ENCODE measurements at regions not wholly inside any gene's neighbourhood (a gene's known extent, or its start where the extent isn't known, plus 50 kb on each side); places are given as distances from the start of the nearest gene placed in this dataset.

DNA sequence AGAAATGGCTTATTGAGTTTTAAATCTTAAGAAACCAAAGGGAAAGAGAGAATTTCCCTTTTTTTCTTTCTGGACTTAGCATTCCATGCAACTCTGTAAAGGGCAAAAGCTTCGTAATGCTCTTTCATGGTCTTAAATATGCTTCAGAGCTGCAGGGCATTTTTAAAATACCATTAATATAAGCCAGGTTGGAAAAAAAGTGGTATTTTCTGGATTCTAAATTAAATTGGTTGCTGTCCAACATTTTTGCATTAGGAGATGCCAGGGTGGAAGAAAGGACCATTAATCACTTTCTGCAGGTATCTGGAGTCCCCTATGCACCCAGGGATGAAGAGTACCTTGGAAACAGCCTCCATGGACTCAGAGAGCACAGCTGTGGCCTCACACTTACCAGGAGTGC is 215.1 kb upstream of the DAPK1 start:
- Histone ChIP-seq H3K27ac (no peak overlapping the region), H3K4me1 (replicated peaks) (peaks cover 42% of the 10 kb centered on the region), H3K27me3 (replicated peaks) (no peaks in the 10 kb centered on the region), H3K9me3 (replicated peaks) (no peaks in the 10 kb centered on the region), H3K4me3 (no peak overlapping the region), H3K36me3 (no peaks in the 10 kb centered on the region)
- no peak for DNase-seq (ENCODE audit: low read depth in 1 of 2, low spot score in 2 of 2)

DNA sequence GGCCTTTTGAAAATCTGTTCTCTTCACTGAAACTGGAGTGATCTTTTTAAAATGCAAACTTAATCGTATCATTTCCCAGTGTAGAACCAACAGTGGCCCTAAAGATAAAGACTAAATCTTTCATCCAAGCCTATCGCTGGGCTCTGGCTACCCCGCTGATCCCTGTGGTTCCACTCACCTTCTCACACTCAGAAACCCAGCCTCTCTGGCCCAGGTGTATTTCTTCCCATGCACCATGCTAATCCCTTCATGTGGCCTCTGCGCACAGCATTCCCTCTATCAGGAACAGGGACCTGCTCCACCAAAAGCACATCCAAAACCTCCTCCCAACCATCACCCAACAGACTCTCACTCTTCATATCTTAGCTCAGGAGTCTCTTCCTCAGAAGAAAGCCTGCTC is 214.1 kb upstream of the DAPK1 start:
- Histone ChIP-seq H3K27me3 (replicated peaks) (no peaks in the 10 kb centered on the region), H3K9me3 (replicated peaks) (no peaks in the 10 kb centered on the region), H3K27ac (no peak overlapping the region), H3K4me1 (replicated peaks) (peaks cover 33% of the 10 kb centered on the region), H3K36me3 (no peaks in the 10 kb centered on the region), H3K4me3 (no peak overlapping the region)
- DNase-seq (ENCODE audit: low read depth in 1 of 2, low spot score in 2 of 2), result no peak

DNA sequence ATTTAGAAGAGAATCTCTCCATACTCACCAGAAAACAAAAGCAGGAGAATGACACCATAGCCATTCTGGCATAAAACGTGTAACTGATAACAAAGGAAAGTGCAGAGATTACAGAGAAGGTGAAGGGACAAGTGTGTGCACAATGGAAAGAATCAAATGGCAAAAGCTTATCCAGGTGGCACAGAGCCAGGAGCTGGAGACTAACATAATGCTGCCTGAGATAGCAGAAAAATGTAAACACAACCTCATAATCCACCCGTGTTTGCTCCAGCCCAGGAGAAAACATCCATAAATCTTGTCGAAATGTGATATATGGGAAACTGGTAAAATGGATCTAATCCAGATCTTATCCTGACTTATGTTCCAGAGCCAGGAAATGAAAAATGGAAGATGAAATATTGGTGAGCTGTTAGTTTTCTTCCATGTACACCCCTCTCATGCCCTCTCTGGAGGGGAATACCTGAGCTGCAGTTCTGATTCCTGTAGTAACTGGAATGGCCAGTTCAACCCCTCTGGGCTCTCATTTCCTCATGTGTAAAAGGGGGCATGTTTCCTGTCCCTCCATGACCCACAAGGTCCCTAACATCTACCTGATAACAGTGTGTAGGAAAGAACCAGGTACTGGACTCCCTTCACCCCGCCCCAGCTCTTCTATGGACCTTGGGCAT is 212.3 kb upstream of the DAPK1 start:
- peaks cover 22% of the 10 kb centered on the region for H3K4me1 ChIP-seq (replicated peaks)
- H3K4me3 ChIP-seq, result no peak overlapping the region
- H3K36me3 ChIP-seq, result no peaks in the 10 kb centered on the region
- no peaks in the 10 kb centered on the region for H3K9me3 ChIP-seq (replicated peaks)
- no peak overlapping the region for H3K27ac ChIP-seq
- H3K27me3 ChIP-seq (replicated peaks), result no peaks in the 10 kb centered on the region
- DNase-seq (ENCODE audit: low read depth in 1 of 2, low spot score in 2 of 2), result no peak

DNA sequence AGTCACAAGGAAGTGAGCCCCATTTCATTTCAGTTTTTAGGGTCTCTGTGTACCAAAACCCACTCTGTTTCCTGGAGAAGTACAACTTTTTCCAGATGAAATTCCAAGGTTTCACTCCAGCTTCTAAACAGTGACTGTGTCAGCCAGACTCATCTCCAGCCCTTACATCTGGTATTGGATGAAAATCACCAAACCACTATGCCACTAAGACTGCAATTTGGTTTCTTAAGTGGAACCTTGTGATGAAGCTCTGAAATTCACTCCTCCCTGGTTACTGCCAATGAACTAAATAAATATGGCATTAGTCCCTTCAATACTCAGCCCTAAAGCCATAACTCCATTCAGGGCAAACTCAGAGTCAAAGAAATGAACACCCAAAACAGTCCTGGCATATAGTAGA is 211.2 kb upstream of the DAPK1 start:
- H3K27ac ChIP-seq, result no peak overlapping the region
- H3K9me3 ChIP-seq (replicated peaks), result no peaks in the 10 kb centered on the region
- no peak overlapping the region for H3K4me3 ChIP-seq
- no peaks in the 10 kb centered on the region for H3K36me3 ChIP-seq
- peaks cover 20% of the 10 kb centered on the region for H3K4me1 ChIP-seq (replicated peaks)
- no peaks in the 10 kb centered on the region for H3K27me3 ChIP-seq (replicated peaks)
- DNase-seq (ENCODE audit: low read depth in 1 of 2, low spot score in 2 of 2), result no peak

DNA sequence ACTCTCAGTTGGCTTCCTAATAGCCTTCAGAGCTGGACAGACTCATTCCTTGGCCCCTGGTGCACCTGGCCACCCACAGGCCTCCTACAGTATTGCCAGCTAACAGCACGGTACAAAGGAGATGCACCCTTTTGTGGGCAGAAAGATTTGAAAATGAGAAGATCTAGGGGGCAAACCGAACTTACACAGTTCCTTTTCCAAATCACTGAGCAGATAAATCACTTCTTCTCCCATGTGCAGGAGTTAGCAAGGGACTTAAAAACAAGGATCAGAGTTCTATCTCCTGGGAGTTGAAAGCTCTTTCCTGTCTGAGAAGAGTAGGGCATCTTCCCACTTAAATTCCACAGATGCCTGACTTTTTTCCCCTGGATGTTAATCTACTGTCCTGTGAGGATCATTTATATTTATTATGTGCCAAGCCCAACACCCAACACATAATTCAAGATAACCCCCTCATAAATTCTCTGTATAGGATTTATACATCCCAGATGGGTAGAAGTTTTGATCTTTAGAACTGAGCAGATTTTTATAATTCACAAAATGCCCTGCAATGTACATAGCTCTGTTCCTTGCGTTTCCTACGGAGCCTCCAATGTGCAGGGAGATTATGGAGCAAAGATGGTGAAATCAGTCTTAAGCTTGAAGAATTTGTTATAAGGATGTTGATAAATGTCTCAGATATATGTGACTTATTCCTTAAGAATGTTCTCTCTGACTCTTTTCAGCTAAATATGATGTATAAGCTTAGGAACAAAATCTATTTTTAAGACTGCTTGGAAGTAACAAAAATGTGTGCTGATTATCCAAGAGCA is 207.2 kb upstream of the DAPK1 start:
- H3K36me3 ChIP-seq, result no peaks in the 10 kb centered on the region
- peak in 1 of 2 experiments; percentile 14 for DNase-seq (ENCODE audit: low read depth in 1 of 2, low spot score in 2 of 2)
- no peak overlapping the region for H3K4me3 ChIP-seq
- no peaks in the 10 kb centered on the region for H3K9me3 ChIP-seq (replicated peaks)
- peaks cover 10% of the 10 kb centered on the region for H3K4me1 ChIP-seq (replicated peaks)
- no peaks in the 10 kb centered on the region for H3K27me3 ChIP-seq (replicated peaks)
- H3K27ac ChIP-seq, result no peak overlapping the region

DNA sequence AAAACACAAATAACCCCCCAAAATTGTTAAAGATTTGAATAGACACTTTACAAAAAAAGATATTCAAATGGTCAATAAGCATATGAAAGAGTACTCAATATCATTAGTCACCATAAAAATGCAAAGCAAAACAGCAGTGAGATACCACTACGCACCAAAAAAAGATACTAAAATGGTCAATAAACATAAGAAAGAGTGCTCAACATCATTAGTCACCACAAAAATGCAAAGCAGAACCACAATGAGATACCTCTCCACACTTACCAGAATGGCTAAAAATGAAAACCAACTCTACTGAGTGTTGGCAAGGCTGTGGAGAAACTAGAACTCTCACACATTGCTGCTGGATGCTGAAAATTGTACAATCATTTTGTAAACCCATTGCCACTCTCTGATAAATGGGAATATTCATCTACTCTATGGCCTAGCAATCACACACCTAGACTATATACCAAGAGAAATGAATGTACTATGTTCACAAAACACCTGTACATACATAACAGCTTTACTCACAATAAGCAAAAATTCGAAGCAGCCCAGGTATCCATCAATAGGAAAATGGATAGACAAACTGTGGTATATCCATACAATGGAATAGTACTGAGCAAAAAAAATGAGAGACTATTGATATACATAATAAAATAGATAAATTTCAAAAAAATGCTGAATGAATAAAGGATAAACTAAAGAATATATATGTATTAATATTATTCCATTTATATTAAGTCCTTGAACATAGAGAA is 205.0 kb upstream of the DAPK1 start:
- H3K27ac ChIP-seq, result no peak overlapping the region
- H3K4me3 ChIP-seq, result no peak overlapping the region
- DNase-seq (ENCODE audit: low read depth in 1 of 2, low spot score in 2 of 2), result peak in 1 of 2 experiments; percentile 7

DNA sequence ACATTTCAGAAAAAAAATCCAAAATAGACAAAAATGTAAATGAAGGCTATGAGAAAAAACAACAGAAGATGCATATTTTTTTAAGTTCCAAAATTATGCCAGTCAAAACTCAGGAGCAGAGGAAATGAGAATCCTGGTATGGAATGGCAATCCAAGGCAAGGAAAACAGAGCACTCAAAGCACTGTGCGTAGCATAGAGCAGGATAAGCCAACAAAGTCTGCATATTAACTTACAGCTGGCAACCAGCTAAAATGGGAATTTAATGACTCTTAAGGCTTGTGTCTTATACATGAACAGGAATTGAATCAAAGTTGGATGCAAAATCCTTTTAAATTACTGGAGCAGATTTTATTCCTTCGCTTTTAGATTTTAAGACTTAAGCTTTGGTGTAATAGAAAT is 203.5 kb upstream of the DAPK1 start:
- no peak overlapping the region for H3K27ac ChIP-seq
- no peak overlapping the region for H3K4me3 ChIP-seq
- no peak for DNase-seq (ENCODE audit: low read depth in 1 of 2, low spot score in 2 of 2)
- H3K4me1 ChIP-seq (replicated peaks), result peaks cover 10% of the 10 kb centered on the region
- no peaks in the 10 kb centered on the region for H3K36me3 ChIP-seq
- no peaks in the 10 kb centered on the region for H3K9me3 ChIP-seq (replicated peaks)
- no peaks in the 10 kb centered on the region for H3K27me3 ChIP-seq (replicated peaks)

More for the DNA sequence above, 205.0 kb upstream of the DAPK1 start:
- H3K36me3 ChIP-seq, result no peaks in the 10 kb centered on the region
- H3K27me3 ChIP-seq (replicated peaks), result no peaks in the 10 kb centered on the region
- peaks cover 10% of the 10 kb centered on the region for H3K4me1 ChIP-seq (replicated peaks)
- no peaks in the 10 kb centered on the region for H3K9me3 ChIP-seq (replicated peaks)

DNA sequence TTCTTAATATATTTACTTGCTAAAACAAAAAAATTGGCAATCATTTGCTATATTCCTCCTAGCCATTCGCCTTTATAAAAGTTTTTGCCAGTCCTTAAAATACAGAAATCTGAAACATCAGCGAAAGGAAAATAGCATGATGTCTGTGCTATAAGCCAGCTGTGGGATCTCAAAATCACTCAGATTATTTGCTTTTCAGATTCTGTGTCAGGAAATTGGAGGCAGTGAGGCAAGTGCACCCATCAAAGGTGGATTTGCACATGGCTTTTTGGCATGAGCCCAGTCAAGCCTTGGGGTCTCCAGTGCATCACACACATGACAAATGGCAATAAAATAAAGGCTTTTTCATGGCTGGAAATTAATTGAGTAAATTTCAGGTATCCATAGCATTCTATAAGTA is 196.8 kb upstream of the DAPK1 start:
- Histone ChIP-seq H3K4me3 (no peak overlapping the region), H3K4me1 (replicated peaks) (no peaks in the 10 kb centered on the region), H3K27ac (no peak overlapping the region), H3K9me3 (replicated peaks) (no peaks in the 10 kb centered on the region), H3K36me3 (no peaks in the 10 kb centered on the region), H3K27me3 (replicated peaks) (no peaks in the 10 kb centered on the region)
- no peak for DNase-seq (ENCODE audit: low read depth in 1 of 2, low spot score in 2 of 2)

DNA sequence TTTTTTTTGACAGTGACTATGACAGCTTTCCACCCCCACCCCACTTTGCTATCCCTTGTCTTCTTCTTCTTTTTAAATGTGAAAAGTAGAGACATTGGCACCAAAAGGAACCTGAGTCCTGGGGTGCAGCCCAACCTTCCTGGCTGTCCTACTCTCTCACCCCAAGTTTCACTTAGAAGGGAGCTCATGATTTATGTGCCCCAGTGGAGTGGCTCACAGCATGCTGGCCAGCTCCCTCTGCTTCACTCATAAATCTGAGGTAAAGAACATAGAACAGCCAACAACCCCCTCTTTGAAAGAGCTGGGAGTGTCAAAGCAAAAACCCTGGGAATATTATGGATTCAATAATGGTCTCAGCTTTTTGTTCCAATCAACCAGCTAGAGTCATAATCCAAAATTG is 196.3 kb upstream of the DAPK1 start:
- Histone ChIP-seq H3K27me3 (replicated peaks) (no peaks in the 10 kb centered on the region), H3K9me3 (replicated peaks) (no peaks in the 10 kb centered on the region), H3K4me1 (replicated peaks) (no peaks in the 10 kb centered on the region), H3K36me3 (no peaks in the 10 kb centered on the region), H3K4me3 (no peak overlapping the region), H3K27ac (no peak overlapping the region)
- no peak for DNase-seq (ENCODE audit: low read depth in 1 of 2, low spot score in 2 of 2)

DNA sequence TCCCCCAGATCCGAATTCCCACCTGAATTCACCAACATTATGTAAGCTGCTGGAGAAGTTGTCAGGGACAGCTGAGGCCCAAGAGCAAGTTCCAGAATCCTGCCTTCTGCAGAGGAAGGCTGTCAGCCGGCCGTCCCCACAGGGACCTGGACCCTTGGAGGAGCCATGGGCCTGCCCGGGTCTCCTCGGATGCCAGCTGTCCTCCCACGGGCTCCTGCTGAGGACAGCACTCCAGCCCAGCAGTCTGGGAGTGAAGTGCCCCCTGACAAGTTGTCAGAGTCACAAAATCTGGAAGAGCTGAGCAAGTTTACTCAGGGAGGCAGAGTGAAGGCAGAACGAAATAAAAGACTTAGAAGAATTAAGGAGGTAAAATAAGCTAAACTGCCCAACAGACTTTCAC is 192.5 kb upstream of the DAPK1 start:
- Histone ChIP-seq H3K27ac (no peak overlapping the region), H3K36me3 (no peaks in the 10 kb centered on the region), H3K4me1 (replicated peaks) (no peaks in the 10 kb centered on the region), H3K9me3 (replicated peaks) (no peaks in the 10 kb centered on the region), H3K27me3 (replicated peaks) (no peaks in the 10 kb centered on the region), H3K4me3 (no peak overlapping the region)
- DNase-seq (ENCODE audit: low read depth in 1 of 2, low spot score in 2 of 2), result no peak

DNA sequence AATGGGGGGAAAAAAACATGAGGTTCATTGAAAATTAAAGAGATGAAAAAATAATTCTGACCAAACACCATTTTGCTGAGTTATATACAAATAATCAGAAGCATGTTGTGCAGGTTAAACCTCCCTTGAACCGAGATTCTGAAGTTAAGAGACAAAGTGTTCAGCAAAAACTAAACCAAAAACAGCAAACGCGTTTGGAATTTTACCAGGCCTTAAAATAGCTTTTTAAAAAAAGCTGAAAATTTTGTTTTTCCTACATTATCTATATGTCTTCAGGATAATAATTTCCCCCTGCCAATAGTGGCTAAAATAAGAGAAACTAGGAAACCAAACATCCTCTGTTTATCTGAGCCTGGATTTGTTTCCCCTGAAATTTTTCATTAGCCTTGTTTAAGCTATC is 191.7 kb upstream of the DAPK1 start:
- no peaks in the 10 kb centered on the region for H3K9me3 ChIP-seq (replicated peaks)
- DNase-seq (ENCODE audit: low read depth in 1 of 2, low spot score in 2 of 2), result no peak
- H3K27ac ChIP-seq, result no peak overlapping the region
- no peak overlapping the region for H3K4me3 ChIP-seq
- H3K27me3 ChIP-seq (replicated peaks), result no peaks in the 10 kb centered on the region
- no peaks in the 10 kb centered on the region for H3K36me3 ChIP-seq
- H3K4me1 ChIP-seq (replicated peaks), result no peaks in the 10 kb centered on the region

DNA sequence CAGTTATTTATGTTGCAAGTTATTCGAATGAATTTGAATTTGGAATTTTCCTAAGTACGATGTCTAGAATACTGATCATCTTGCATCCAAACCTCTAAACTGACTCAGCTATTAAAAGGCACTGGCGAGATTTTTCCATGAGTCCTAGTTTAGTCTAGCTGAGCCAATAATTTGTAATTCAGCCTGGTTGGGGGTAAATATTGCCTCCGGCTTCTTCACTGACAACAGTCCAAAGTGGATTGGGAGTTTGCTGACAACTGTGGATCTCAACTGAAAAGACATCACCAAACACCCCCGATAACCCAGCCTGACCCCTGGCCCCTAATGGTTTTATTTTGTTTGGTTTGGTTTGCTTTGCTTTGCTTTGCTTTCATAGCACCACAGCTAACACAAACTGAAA is 189.8 kb upstream of the DAPK1 start:
- DNase-seq (ENCODE audit: low read depth in 1 of 2, low spot score in 2 of 2), result no peak
- Histone ChIP-seq H3K4me1 (replicated peaks) (no peaks in the 10 kb centered on the region), H3K27me3 (replicated peaks) (no peaks in the 10 kb centered on the region), H3K36me3 (no peaks in the 10 kb centered on the region), H3K27ac (no peak overlapping the region), H3K4me3 (no peak overlapping the region), H3K9me3 (replicated peaks) (no peaks in the 10 kb centered on the region)

DNA sequence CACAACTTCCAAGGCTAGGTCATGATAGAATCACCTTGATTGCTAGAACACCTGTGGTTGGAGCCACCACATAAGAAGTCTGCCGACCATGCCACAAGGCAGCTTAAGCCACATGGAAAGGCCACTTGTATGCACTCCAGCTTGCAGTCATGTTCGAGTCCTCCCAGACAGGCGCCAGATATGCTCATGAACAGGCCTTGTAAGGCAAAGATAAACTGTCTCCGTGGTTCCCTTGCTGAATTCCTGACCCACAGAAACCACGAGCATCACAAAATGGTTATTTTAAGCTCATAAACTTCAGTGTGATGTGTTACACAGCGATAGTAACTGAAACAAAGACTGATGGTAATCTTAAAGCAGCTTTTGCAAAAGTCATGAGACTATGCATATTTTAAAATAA is 188.4 kb upstream of the DAPK1 start:
- no peak overlapping the region for H3K27ac ChIP-seq
- no peak overlapping the region for H3K4me3 ChIP-seq
- no peaks in the 10 kb centered on the region for H3K27me3 ChIP-seq (replicated peaks)
- no peak for DNase-seq (ENCODE audit: low read depth in 1 of 2, low spot score in 2 of 2)
- H3K9me3 ChIP-seq (replicated peaks), result no peaks in the 10 kb centered on the region
- no peaks in the 10 kb centered on the region for H3K4me1 ChIP-seq (replicated peaks)
- no peaks in the 10 kb centered on the region for H3K36me3 ChIP-seq

DNA sequence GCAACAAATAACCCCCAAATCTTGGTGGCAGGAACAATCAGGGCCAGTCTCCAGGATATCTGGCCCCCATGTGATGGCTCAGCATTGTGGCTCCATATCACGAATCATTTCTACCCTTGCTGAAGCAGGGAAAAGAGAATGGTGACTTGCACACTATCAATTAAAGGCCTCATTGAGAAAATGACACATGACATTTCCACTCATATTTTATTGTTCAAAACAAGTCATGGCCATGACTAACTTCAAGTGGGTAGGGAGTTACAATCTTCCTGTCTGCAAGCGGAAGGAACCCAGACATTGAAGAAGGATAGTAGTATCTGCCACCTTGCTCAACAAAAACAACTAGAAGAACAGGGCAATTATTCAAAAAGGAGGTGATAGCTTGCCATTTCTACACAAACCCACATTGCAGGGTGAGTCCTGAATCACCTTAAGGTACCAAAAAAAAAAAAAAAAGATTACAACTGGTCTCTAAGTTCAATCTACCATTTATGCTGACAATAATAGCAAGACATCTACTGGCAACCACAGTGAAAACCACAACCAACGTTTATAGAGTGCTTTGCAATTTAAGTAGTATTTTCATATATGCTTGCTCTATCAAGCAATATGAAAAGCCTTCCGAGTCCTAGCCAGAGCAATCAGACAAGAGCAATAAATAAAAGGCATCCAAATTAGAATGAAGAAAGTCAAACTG is 186.7 kb upstream of the DAPK1 start:
- no peaks in the 10 kb centered on the region for H3K36me3 ChIP-seq
- H3K27ac ChIP-seq, result no peak overlapping the region
- H3K4me3 ChIP-seq, result no peak overlapping the region
- H3K9me3 ChIP-seq (replicated peaks), result no peaks in the 10 kb centered on the region
- no peak for DNase-seq (ENCODE audit: low read depth in 1 of 2, low spot score in 2 of 2)
- no peaks in the 10 kb centered on the region for H3K4me1 ChIP-seq (replicated peaks)
- no peaks in the 10 kb centered on the region for H3K27me3 ChIP-seq (replicated peaks)
